HG02623 (cell line): ENCODE measurements at regions not wholly inside any gene's neighbourhood (a gene's known extent, or its start where the extent isn't known, plus 50 kb on each side); places are given as distances from the start of the nearest gene placed in this dataset.

Experiments used
- ATAC-seq: cut with Tn5 transposase; IDR thresholded peaks from one replicate; pipeline ENCODE4 v1.9.1; 2021; ENCODE audit warnings: moderate library complexity; ENCODE audit not compliant: unreplicated experiment

- ATAC-seq: no peak
Observed at GRCh38 chr5:98568336-98568735, 205.1 kb upstream of the RGMB start.

DNA sequence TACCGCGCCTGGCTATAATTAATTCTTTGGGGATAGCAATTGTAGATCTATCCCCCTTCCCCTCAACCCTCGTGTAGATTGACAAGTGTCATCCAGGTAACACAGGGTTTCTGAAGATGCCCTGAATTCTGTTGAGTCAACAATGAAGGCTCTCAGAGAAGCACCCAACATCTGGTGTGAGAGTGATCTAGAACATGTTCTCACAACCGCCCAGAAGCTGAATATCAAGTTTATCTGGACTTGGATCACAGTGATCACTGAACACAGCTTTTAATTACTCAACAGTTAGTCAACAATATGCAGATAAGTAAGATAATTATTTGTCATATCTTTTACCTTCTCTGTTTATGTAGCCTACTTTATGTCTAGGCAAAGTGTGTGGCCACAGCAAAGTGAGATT, 204.2 kb upstream of the RGMB start:
- no peak for ATAC-seq

GRCh38 chr5:98570010-98570409, 203.5 kb upstream of the RGMB start:
- no peak for ATAC-seq

DNA sequence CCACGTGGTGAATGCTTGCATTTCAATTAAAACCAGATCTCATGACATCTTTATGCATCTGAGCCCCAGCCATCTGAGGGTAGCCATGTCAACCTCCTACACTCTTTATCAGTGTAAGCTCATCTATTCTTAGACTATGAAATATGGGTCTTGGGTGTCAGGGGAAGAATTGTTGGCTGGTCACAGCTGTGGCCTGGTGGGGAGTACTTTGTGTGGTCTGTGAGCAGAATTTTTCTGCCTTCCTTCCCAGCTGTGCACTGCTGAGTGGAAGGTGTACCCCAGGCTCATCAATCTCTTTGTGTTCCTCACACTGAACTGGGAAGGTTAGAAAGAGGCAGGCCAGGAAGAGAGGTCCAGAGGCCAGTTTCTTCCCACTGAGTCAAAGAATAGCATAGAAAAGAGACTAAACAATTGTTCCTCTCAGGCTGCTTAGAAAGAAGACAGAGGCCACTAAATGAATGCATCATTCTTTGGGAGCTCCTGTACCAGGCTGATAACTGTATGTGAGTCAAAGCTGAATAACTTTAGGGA, 202.7 kb upstream of the RGMB start:
- ATAC-seq: no peak

DNA sequence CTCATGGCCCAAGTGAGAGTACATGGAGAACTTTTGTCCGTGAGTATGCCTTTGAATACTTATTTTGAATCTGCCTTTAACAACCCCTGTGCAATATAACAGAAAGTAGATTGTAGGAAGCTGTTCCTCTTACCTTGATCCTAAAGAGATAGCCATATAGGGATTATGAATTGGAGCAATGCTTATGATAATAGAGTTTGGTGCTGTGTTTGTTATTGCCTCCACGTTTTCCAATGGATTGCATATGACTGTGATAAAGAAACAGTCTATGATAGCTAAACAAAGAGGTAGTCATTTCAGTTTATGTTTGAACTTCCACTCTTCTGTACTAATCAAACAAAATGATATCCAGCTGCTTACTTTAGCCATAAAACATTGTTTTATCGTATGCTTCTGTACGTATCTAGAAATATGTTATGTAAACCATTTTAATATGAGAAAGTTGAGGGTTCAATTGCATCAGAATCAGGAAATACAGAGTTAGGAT, 199.6 kb upstream of the RGMB start:
- no peak for ATAC-seq

GRCh38 chr5:98576275-98576674, 197.2 kb upstream of the RGMB start:
- no peak for ATAC-seq

DNA sequence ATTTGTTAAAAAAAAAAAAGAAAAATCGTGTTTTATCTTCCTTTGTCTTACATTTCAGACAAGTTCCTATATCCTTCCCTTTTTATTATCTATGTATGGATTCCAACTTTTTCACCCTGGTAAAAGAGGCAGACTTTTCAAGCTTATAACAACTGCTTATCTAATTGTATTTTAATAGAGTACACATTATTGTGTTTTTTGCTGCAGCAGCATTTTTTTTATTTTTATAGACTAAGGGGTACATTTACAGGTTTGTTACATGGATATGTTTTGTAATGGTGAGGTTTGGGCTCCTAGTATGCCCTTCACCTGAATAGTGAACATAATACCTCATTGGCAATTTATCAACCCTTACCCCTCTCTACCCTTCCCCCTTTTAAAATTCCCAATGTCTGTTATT, 195.0 kb upstream of the RGMB start:
- no peak for ATAC-seq

DNA sequence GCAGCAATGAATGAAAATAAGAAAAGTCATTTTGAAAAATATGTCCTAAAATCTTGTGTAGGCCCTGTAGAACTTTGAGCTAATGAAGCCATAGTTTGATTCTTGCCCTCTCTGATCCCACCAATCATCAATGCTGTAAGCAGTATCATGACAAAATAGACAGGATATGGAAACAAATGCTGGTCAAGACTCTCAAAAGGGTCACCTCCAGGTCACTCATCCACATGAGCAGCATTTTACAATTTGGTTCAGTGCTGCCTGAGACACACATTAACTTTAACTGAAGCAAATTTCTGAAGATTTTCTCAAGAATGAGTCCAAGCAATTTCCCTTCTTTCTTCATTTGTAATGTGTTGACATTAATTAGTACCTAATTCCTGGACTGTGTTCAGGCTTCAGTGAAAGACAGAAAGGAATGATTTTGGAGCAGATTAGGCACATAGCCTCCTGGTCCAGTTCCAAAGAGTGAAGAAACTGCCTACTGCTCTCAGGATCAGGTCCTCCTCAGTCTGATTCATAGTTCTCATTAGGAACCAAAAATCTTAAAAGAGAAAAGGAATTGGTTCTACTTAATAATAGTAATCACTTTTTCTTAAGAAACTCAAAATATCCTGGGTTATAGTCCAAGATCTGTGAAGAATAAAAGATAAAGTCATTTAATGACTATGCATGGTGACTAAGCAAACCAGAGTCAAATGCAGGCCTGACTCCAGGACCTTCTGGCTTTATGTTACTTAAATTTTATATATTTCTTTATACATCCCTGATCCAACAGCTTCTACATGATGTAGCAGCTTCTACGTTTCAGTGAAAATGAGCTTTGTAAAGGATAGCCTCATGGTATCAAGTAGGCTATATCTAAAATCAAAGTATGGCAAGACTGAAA, 192.1 kb upstream of the RGMB start:
- ATAC-seq: no peak

DNA sequence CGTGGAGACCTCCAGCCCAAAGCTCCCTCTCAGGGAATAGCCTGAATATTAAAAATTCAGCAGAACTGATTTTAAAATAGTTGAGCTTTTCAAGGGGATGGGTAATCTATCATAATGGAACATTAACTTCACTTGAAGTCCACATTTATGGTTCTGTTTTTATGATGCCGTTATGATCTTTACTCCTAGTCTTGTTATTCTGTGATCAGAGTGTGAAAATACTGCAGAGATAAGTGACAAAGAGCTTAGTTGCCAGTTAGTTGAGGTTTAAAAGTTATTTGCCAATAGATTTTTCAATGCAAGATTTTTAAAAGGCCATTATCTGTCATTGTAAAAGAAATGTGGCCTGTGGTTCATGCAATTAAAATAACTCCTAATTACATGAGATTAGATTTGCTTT, 189.9 kb upstream of the RGMB start:
- no peak for ATAC-seq

DNA sequence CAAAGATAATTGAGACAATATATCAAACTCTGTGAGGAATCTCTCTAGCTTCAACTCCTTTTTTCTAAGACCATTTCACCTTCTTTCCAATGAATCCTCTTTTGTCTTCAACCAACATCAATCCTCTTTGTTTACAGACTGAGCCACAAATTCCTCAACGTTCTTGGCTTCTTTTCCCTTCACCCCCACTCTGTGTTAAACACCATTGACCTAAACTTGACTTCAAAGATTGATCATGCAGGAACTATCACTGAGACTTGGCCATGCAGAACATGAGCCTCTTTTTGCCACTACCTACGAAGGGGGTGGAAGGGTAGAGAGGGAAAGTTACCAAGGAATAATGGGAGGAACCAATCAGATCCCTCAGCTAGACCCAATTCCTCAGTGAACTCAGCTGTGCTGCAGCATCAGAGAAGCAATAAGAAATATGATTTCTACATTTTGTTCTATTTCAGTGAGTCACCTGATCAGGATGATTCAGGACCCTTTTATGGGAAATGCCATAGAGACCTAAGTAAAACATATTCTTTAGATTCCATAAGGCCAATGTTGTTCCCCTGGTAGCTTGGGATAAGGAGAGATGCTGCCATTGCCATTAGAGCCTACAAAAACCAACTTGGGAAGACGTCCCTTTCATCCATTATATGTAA, 187.7 kb upstream of the RGMB start:
- no peak for ATAC-seq

DNA sequence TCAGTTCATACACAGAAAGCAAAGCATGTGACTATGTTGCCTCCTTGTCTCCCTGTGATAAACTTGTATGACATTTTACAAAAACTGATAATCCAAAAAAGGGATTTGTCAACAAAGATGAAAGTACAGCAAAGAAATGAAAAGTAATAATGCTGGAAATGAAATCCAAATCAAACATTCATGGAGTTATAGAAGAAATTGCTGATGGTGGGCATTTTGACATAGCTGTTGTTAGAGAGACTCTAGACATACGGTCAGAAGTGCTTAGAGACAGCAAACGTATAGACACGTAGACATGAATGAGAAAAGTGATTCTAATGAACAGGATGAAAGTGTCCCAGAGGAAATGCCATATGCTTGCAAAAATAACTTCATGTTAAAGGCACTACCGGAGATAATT, 186.9 kb upstream of the RGMB start:
- ATAC-seq: no peak

GRCh38 chr5:98587166-98587565, 186.3 kb upstream of the RGMB start:
- no peak for ATAC-seq

GRCh38 chr5:98588215-98588614, 185.2 kb upstream of the RGMB start:
- ATAC-seq: no peak

DNA sequence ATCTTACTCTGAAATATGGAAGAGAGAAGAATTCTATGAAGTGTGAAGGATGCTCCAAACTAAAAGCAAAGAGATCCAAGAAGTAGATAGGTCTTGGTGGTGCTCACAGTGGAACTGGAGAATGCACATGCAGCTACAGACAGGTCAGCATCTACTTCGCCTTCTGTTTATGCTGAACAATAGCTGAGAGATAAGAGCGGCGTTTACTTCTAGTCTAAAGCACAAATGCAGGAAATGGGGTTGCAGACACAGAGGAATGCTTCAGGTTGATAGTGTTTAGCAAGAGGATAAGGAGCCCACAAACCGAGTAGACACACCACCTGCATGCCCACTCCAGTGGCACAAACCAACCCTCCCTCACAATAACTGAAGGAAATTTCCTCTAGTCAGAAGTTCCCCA, 180.0 kb upstream of the RGMB start:
- ATAC-seq: no peak

GRCh38 chr5:98594098-98594497, 179.4 kb upstream of the RGMB start:
- no peak for ATAC-seq

DNA sequence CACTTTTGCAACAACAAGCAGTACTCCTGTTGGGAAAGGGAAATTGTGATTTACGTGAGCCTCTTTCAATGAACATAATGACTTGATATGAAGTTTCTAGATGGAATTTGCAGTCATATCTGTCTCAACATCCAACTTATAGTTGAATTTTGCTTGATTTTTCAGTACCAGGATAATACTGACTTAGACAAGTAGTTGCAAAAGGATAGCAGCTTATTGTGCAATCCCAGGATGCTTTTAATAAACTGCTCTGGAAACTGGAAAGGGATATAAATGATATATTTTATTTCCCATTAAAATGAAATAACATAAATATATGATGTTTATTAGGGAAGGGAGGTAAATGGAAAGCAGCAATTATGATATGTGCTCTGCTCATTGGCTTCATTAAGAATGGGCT, 174.4 kb upstream of the RGMB start:
- ATAC-seq: no peak

DNA sequence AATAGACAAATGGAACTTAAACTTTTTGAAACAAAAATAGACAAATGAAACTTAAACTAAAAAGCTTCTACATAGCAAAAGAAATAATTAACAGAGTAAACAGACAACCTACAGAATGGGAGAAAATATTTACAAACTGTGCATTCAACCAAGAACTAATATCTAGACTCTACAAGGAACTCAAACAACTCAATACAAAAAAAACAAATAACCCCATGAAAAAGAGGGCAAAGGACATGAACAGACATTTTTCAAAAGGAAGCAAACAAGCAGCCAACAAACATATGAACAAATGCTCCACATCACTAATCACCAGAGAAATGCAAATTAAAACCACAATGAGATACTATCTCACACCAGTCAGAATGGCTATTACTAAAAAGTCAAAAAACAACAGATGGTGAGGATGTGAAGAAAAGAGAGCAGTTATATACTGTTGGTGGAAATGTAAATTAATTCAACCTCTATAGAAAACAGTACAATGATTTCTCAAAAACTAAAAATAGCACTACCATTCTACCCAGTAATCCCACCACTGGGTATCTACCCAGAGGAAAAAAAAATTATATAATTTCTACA, 170.8 kb upstream of the RGMB start:
- ATAC-seq: peak; percentile 56

- ATAC-seq: no peak
Observed at GRCh38 chr5:98603456-98603855, 170.0 kb upstream of the RGMB start.

DNA sequence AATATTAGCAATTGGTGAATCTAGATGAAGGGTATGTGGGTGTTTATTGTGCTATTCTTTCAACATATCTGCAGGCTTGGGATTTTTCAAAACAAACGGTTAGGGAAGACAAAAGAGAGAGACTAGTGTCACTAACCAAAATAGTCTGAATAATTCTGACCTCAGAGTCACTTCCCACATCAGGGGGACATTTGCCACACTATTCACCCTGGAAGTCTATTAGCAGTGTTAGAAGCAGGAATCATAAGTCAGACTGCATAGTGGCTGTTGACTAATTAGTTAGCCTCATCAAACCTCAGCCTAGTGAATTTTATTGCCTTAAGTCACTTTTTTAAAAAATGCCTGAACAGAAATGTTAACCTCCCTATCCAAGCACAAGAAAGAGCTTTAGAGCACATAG, 169.2 kb upstream of the RGMB start:
- no peak for ATAC-seq

DNA sequence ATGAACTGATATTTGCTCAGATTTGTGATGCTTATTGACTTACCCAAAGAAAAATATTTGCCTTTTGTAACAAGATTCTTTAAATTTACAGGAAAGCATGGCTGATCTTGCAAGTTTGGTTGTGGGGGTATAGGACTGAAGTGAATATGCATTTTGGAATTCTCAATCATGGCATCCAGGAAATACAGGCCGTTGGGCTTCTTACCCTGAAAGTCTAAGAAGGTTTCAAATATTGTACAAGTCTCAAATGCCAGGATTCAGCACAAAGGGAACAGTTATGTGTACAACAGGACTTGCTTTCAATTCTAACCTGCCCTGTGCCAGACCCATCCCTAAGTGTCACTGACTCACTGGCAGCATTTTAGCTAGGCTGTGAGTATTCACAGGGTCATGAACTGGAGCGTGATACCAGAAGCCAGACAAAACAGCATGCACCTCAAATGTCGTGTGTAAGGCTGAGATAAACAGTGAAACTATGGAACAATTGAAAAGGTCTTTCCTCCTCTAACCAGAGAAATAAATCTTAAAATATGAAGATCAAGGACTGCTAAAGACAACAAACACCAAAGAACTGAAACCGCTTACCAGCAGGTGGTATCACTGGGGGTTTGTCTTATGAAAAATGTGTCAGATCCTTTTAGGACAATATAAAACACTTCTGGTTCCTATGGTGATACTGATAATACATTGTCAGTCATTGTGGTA, 168.6 kb upstream of the RGMB start:
- ATAC-seq: no peak

- ATAC-seq: no peak
Observed at GRCh38 chr5:98605426-98605825, 168.0 kb upstream of the RGMB start.
